Chondrocyte (in vitro differentiated cells): ENCODE measurements at regions not wholly inside any gene's neighbourhood (a gene's known extent, or its start where the extent isn't known, plus 50 kb on each side); places are given as distances from the start of the nearest gene placed in this dataset.
"Not testable (repeated sequence)": the region's sequence is repeated elsewhere in the genome, so short reads cannot be mapped to it uniquely, and the experiment has no call there.

Experiments
- DNase-seq: peaks from one replicate; pipeline ENCODE4 v3.0.0; 2021; ENCODE audit warnings: mixed read lengths, low spot score
- H3K27ac Mint-ChIP-seq: one replicate; pipeline ENCODE4 v1.8.0; 2021; ENCODE audit warnings: mild to moderate bottlenecking, moderate library complexity, mixed read lengths; ENCODE audit not compliant: unreplicated experiment
- H3K27me3 Mint-ChIP-seq: 2 replicates; pipeline ENCODE4 v1.8.0; 2021; ENCODE audit warnings: low read depth, mixed read lengths
- H3K36me3 Mint-ChIP-seq: 2 replicates; pipeline ENCODE4 v1.8.0; 2021; ENCODE audit warnings: low read depth, mixed read lengths
- H3K4me1 Mint-ChIP-seq: 2 replicates; pipeline ENCODE4 v1.8.0; 2021; ENCODE audit warnings: low read depth, mild to moderate bottlenecking, mixed read lengths
- H3K4me3 Mint-ChIP-seq: one replicate; pipeline ENCODE4 v1.8.0; 2021; ENCODE audit warnings: mild to moderate bottlenecking, moderate library complexity, mixed read lengths; ENCODE audit not compliant: unreplicated experiment
- H3K9me3 Mint-ChIP-seq: 2 replicates; pipeline ENCODE4 v1.8.0; 2021; ENCODE audit warnings: low read depth, mixed read lengths
- CTCF ChIP-seq: fragments of 200-600 bp; sonication (generic); IDR thresholded peaks from 2 replicates; pipeline ENCODE4 v1.5.0; 2021; ENCODE audit warnings: antibody characterized with exemption, mild to moderate bottlenecking, moderate library complexity

GRCh38 chr1:207256869-207257268 is 64.6 kb upstream of the CD55 start:
- Mint-ChIP-seq H3K4me1 (no peaks in the 10 kb centered on the region), H3K36me3 (peaks cover 1% of the 10 kb centered on the region), H3K27me3 (no peaks in the 10 kb centered on the region), H3K4me3 (no peak overlapping the region), H3K9me3 (peaks cover 28% of the 10 kb centered on the region), H3K27ac (no peak overlapping the region)
- DNase-seq, result no peak
- TF ChIP-seq CTCF, result no peak

- DNase-seq, result no peak
- no peak overlapping the region for H3K27ac Mint-ChIP-seq
- H3K4me3 Mint-ChIP-seq, result no peak overlapping the region
- no peaks in the 10 kb centered on the region for H3K27me3 Mint-ChIP-seq
- H3K4me1 Mint-ChIP-seq, result no peaks in the 10 kb centered on the region
- H3K9me3 Mint-ChIP-seq, result peaks cover 22% of the 10 kb centered on the region
- H3K36me3 Mint-ChIP-seq, result no peaks in the 10 kb centered on the region
- peak; percentile 29 for TF ChIP-seq CTCF
Measured at GRCh38 chr1:207259391-207259790, 62.1 kb upstream of the CD55 start.

- Mint-ChIP-seq H3K27ac (no peak overlapping the region), H3K27me3 (no peaks in the 10 kb centered on the region), H3K4me3 (no peak overlapping the region), H3K9me3 (peaks cover 16% of the 10 kb centered on the region), H3K4me1 (no peaks in the 10 kb centered on the region), H3K36me3 (no peaks in the 10 kb centered on the region)
- no peak for TF ChIP-seq CTCF
- no peak for DNase-seq
Measured at GRCh38 chr1:207261971-207262370, 59.5 kb upstream of the CD55 start.

GRCh38 chr1:207262891-207263290 is 58.6 kb upstream of the CD55 start:
- not testable (repeated sequence) for H3K4me1 Mint-ChIP-seq, H3K27ac Mint-ChIP-seq, DNase-seq, H3K27me3 Mint-ChIP-seq, H3K36me3 Mint-ChIP-seq, H3K4me3 Mint-ChIP-seq
- H3K9me3 Mint-ChIP-seq, result peaks cover 11% of the 10 kb centered on the region

GRCh38 chr1:207264663-207265252 is 56.7 kb upstream of the CD55 start:
- DNase-seq, result no peak
- peaks cover 1% of the 10 kb centered on the region for H3K27me3 Mint-ChIP-seq
- no peak overlapping the region for H3K4me3 Mint-ChIP-seq
- H3K36me3 Mint-ChIP-seq, result no peaks in the 10 kb centered on the region
- H3K9me3 Mint-ChIP-seq, result peaks cover 11% of the 10 kb centered on the region
- H3K27ac Mint-ChIP-seq, result no peak overlapping the region
- no peaks in the 10 kb centered on the region for H3K4me1 Mint-ChIP-seq
- TF ChIP-seq CTCF, result no peak

- Mint-ChIP-seq H3K4me1 (no peaks in the 10 kb centered on the region), H3K9me3 (peaks cover 10% of the 10 kb centered on the region), H3K36me3 (no peaks in the 10 kb centered on the region), H3K27ac (no peak overlapping the region), H3K4me3 (no peak overlapping the region), H3K27me3 (peaks cover 1% of the 10 kb centered on the region)
- TF ChIP-seq CTCF, result no peak
- DNase-seq, result no peak
Measured at GRCh38 chr1:207268337-207268736, 53.1 kb upstream of the CD55 start.
